ENCODE measurements at regions not wholly inside any gene's neighbourhood (a gene's known extent, or its start where the extent isn't known, plus 50 kb on each side); places are given as distances from the start of the nearest gene placed in this dataset.

DNA sequence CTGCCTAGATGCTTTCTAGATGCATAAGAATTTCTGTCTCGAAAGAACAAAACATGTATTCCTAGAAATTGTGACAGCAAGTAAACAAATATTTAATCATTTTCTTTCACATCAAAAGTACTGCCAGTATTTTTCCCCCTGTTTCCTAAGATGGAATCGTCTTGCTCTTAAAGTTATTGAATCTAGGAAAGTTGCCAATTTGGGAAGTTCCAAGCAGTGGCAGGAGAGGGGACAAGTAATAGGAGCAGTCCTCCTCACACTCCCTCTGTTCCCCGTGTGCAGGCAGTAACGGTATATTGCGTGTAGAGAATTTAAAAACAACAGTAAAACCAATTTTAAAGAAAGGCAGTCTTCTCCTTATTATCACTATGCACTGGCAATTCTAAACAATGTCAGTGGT lies 619.8 kb downstream of the TBL1XR1 start:
- no peak for DNase-seq
- Histone ChIP-seq H3K36me3 (replicated peaks in 1 of 2; ENCODE audit: control insufficient read depth in 1 of 2, insufficient read depth in 2 of 2, low read length in 1 of 2) (no peaks in the 10 kb centered on the region), H4K20me1 (ENCODE audit: insufficient read depth) (no peaks in the 10 kb centered on the region), H3K27me3 (ENCODE audit: insufficient read depth) (no peaks in the 10 kb centered on the region), H3K4me3 (ENCODE audit: low read depth in 2 of 2, low read length in 1 of 2) (no peak overlapping the region), H3K9ac (no peak overlapping the region), H3K9me3 (no peaks in the 10 kb centered on the region), H3K9me2 (no peaks in the 10 kb centered on the region), H2AFZ (ENCODE audit: low read depth) (no peak overlapping the region), H3K4me1 (ENCODE audit: control insufficient read depth in 1 of 2, insufficient read depth in 2 of 2, low read depth in 1 of 2, low read length in 1 of 2) (no peaks in the 10 kb centered on the region), H3K4me2 (no peak overlapping the region), H3K27ac (ENCODE audit: low read depth in 2 of 2, low read length in 1 of 2) (no peak overlapping the region), H3K79me2 (ENCODE audit: insufficient read depth) (no peaks in the 10 kb centered on the region), H3F3A (replicated peaks; ENCODE audit: insufficient read depth) (no peaks in the 10 kb centered on the region)
- no peak for TF ChIP-seq GABPA (IDR thresholded peaks at IDR 0.05; ENCODE audit: low read depth)
- no peak for TF ChIP-seq FOXM1 (IDR thresholded peaks at IDR 0.05; ENCODE audit: low read depth)
- TF ChIP-seq RAD21 (IDR thresholded peaks at IDR 0.05; ENCODE audit: low read length): no peak
- no peak for TF ChIP-seq MXI1 (IDR thresholded peaks at IDR 0.05; ENCODE audit: low read depth, low read length)
- TF ChIP-seq, protein P1, sequence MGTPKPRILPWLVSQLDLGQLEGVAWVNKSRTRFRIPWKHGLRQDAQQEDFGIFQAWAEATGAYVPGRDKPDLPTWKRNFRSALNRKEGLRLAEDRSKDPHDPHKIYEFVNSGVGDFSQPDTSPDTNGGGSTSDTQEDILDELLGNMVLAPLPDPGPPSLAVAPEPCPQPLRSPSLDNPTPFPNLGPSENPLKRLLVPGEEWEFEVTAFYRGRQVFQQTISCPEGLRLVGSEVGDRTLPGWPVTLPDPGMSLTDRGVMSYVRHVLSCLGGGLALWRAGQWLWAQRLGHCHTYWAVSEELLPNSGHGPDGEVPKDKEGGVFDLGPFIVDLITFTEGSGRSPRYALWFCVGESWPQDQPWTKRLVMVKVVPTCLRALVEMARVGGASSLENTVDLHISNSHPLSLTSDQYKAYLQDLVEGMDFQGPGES (IDR thresholded peaks at IDR 0.05; ENCODE audit: low read depth, low read length): no peak
- TF ChIP-seq, protein P2, sequence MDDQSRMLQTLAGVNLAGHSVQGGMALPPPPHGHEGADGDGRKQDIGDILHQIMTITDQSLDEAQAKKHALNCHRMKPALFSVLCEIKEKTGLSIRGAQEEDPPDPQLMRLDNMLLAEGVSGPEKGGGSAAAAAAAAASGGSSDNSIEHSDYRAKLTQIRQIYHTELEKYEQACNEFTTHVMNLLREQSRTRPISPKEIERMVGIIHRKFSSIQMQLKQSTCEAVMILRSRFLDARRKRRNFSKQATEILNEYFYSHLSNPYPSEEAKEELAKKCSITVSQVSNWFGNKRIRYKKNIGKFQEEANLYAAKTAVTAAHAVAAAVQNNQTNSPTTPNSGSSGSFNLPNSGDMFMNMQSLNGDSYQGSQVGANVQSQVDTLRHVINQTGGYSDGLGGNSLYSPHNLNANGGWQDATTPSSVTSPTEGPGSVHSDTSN (IDR thresholded peaks at IDR 0.05): no peak
- TF ChIP-seq TEAD4 (IDR thresholded peaks at IDR 0.05; ENCODE audit: borderline replicate concordance, insufficient read depth): no peak
- no peak for TF ChIP-seq RFX5 (IDR thresholded peaks at IDR 0.05; ENCODE audit: low read length)
- no peak for TF ChIP-seq SIN3A (IDR thresholded peaks at IDR 0.05; ENCODE audit: borderline replicate concordance, low read depth, low read length)
- no peak for TF ChIP-seq RCOR1 (IDR thresholded peaks at IDR 0.05; ENCODE audit: low read length)
- TF ChIP-seq SMC3 (IDR thresholded peaks at IDR 0.05; ENCODE audit: low read depth, low read length): no peak
- TF ChIP-seq, protein P3, sequence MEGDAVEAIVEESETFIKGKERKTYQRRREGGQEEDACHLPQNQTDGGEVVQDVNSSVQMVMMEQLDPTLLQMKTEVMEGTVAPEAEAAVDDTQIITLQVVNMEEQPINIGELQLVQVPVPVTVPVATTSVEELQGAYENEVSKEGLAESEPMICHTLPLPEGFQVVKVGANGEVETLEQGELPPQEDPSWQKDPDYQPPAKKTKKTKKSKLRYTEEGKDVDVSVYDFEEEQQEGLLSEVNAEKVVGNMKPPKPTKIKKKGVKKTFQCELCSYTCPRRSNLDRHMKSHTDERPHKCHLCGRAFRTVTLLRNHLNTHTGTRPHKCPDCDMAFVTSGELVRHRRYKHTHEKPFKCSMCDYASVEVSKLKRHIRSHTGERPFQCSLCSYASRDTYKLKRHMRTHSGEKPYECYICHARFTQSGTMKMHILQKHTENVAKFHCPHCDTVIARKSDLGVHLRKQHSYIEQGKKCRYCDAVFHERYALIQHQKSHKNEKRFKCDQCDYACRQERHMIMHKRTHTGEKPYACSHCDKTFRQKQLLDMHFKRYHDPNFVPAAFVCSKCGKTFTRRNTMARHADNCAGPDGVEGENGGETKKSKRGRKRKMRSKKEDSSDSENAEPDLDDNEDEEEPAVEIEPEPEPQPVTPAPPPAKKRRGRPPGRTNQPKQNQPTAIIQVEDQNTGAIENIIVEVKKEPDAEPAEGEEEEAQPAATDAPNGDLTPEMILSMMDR (IDR thresholded peaks at IDR 0.05): no peak
- TF ChIP-seq, protein P4, sequence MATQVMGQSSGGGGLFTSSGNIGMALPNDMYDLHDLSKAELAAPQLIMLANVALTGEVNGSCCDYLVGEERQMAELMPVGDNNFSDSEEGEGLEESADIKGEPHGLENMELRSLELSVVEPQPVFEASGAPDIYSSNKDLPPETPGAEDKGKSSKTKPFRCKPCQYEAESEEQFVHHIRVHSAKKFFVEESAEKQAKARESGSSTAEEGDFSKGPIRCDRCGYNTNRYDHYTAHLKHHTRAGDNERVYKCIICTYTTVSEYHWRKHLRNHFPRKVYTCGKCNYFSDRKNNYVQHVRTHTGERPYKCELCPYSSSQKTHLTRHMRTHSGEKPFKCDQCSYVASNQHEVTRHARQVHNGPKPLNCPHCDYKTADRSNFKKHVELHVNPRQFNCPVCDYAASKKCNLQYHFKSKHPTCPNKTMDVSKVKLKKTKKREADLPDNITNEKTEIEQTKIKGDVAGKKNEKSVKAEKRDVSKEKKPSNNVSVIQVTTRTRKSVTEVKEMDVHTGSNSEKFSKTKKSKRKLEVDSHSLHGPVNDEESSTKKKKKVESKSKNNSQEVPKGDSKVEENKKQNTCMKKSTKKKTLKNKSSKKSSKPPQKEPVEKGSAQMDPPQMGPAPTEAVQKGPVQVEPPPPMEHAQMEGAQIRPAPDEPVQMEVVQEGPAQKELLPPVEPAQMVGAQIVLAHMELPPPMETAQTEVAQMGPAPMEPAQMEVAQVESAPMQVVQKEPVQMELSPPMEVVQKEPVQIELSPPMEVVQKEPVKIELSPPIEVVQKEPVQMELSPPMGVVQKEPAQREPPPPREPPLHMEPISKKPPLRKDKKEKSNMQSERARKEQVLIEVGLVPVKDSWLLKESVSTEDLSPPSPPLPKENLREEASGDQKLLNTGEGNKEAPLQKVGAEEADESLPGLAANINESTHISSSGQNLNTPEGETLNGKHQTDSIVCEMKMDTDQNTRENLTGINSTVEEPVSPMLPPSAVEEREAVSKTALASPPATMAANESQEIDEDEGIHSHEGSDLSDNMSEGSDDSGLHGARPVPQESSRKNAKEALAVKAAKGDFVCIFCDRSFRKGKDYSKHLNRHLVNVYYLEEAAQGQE (IDR thresholded peaks at IDR 0.05; ENCODE audit: low read depth, low read length): no peak
- no peak for TF ChIP-seq FOXJ3 (CRISPR knock-in tag; IDR thresholded peaks at IDR 0.05)
- TF ChIP-seq YY1 (IDR thresholded peaks at IDR 0.05; ENCODE audit: low read depth): no peak
- TF ChIP-seq NRF1 (IDR thresholded peaks at IDR 0.05; ENCODE audit: low read depth, low read length): no peak
- no peak for TF ChIP-seq TAF1 (IDR thresholded peaks at IDR 0.05; ENCODE audit: borderline replicate concordance, low read depth, low read length)
- 54% methylated on average over 5 of the region's 5 CpGs for WGBS (ENCODE audit: low lambda C conversion rate)
- CTCF ChIA-PET: no interaction called here
- POLR2A ChIA-PET: no interaction called here

Data from SK-N-SH (cell line).